Activated CD4-positive, alpha-beta memory T cell treated with anti-CD3 and anti-CD28 coated beads, Interleukin-2, amount 10 ng/mL, durations not matched to agents 7 days and 5 days (primary cell): ENCODE measurements at regions not wholly inside any gene's neighbourhood (a gene's known extent, or its start where the extent isn't known, plus 50 kb on each side); places are given as distances from the start of the nearest gene placed in this dataset.

ENCODE experiments used
- CTCF ChIA-PET: fragments of 350-600 bp; sonication (Branson Sonifier 250); formaldehyde crosslinking; loops from one replicate; lab custom pipeline; 2021; ENCODE audit warnings: antibody characterized with exemption, inconsistent platforms; lab: Charles Lee
- POLR2A ChIA-PET: fragments of 350-600 bp; sonication (Branson Sonifier 250); formaldehyde crosslinking; loops from one replicate; lab custom pipeline; 2021; ENCODE audit warnings: antibody characterized with exemption; lab: Charles Lee
- DNase-seq: peaks from one replicate; pipeline ENCODE4 v3.0.0-alpha.2; 2020
- H3K27ac Mint-ChIP-seq: one replicate; pipeline ENCODE4 v1.8.0; 2021; ENCODE audit warnings: mild to moderate bottlenecking, mixed read lengths
- H3K27me3 Mint-ChIP-seq: one replicate; pipeline ENCODE4 v1.8.0; 2021; ENCODE audit warnings: mixed read lengths
- H3K36me3 Mint-ChIP-seq: one replicate; pipeline ENCODE4 v1.8.0; 2021; ENCODE audit warnings: low read depth, mixed read lengths
- H3K4me1 Mint-ChIP-seq: one replicate; pipeline ENCODE4 v1.8.0; 2021; ENCODE audit warnings: mixed read lengths
- H3K4me3 Mint-ChIP-seq: one replicate; pipeline ENCODE4 v1.8.0; 2021; ENCODE audit warnings: mild to moderate bottlenecking, mixed read lengths
- H3K9me3 Mint-ChIP-seq: one replicate; pipeline ENCODE4 v1.8.0; 2021; ENCODE audit warnings: mixed read lengths

DNA sequence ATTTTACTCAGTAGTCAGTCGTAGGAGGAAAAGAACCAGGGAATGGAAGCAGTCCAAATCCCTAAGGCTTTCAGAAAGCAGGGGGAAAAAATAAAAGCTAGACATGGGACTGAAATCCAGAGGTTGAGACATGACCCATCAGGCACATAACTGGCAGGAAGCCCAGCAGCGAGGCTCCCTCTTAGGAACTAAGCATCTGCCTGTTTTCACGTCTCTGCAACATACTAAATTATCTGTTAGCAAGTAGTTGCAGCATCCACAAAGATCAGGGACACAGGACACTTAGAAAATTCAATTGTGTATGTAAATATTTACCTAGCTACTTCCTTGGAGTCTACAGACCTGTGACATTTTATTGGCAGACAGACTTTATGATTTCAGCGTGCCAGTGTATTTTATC is 118.0 kb upstream of the EDNRA start:
- no peak for DNase-seq
- POLR2A ChIA-PET: no interaction called here

DNA sequence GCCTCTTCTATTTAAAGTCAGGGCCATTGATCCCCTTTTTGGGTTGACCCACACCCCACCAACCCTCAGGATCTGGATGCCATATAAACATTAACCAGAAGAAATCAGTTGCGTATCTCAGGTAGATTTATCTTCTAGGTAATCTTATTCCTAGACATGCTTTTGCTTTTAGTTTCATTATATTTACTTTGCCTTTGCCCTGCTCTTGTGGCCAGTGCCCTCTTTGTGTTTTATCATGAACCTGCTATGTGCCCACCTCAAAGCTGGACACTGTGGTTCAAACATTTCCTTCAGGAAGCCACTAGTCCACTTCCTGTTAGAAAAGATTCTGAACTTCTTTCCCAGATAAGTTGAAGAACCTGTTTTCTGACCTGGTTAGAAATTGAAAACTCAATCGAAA is 117.4 kb upstream of the EDNRA start:
- Mint-ChIP-seq H3K9me3 (no peaks in the 10 kb centered on the region), H3K36me3 (no peaks in the 10 kb centered on the region), H3K27ac (no peak overlapping the region), H3K4me3 (no peak overlapping the region), H3K27me3 (no peaks in the 10 kb centered on the region), H3K4me1 (no peaks in the 10 kb centered on the region)
- POLR2A ChIA-PET: no interaction called here
- CTCF ChIA-PET: no interaction called here
- DNase-seq: no peak

More for the DNA sequence above, 118.0 kb upstream of the EDNRA start:
- Mint-ChIP-seq H3K36me3 (no peaks in the 10 kb centered on the region), H3K4me3 (no peak overlapping the region), H3K9me3 (no peaks in the 10 kb centered on the region), H3K4me1 (no peaks in the 10 kb centered on the region), H3K27me3 (no peaks in the 10 kb centered on the region), H3K27ac (no peak overlapping the region)
- CTCF ChIA-PET: no interaction called here

DNA sequence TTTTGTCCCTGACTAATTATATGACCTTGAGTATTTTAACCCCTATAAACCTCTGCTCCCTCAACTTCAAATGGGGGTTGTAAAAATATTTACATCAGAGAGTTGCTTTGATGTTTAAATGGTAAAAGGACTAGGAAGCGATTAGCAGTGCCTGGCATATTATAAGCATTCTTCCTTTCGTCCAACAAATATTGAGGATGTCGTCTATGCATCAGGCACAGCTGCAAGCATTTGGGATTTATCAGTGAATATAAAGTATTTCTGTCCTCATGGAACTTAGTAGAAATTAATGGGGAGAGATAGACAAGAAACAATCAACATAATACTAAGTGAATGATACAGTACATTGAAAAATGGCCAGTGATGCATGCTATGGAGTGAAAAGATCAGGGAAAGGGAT is 115.5 kb upstream of the EDNRA start:
- POLR2A ChIA-PET: no interaction called here
- no peaks in the 10 kb centered on the region for H3K36me3 Mint-ChIP-seq
- H3K27ac Mint-ChIP-seq: no peak overlapping the region
- CTCF ChIA-PET: no interaction called here
- no peaks in the 10 kb centered on the region for H3K27me3 Mint-ChIP-seq
- H3K4me3 Mint-ChIP-seq: no peak overlapping the region
- H3K9me3 Mint-ChIP-seq: no peaks in the 10 kb centered on the region
- no peak for DNase-seq
- H3K4me1 Mint-ChIP-seq: no peaks in the 10 kb centered on the region

DNA sequence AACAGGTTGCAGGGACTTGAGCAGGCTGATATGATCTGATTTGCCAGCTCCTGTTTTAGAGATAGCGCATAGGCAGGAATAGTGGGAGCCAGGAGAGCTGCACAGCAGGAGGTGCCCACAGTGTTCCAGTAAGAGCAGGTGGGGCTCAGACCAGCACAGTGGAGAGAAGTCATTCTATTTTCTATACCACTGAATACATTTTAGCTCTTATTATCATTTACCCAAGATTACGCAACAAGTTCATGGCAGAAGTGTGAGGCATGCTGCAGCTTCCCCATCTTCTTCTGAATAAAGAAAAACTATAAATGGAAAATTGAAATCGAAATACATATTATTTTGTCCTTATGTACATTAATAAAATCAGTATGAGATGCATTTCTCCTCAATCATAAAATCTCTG is 114.7 kb upstream of the EDNRA start:
- no peak for DNase-seq
- ChIA-PET CTCF (interaction anchor here (0.8 kb wide), 1 partner anchor 205 kb away, joined by 4 read pairs; no protein-coding TSS in a partner anchor), POLR2A (no interaction called here)
- H3K9me3 Mint-ChIP-seq: no peaks in the 10 kb centered on the region
- H3K4me3 Mint-ChIP-seq: no peak overlapping the region
- H3K36me3 Mint-ChIP-seq: no peaks in the 10 kb centered on the region
- no peak overlapping the region for H3K27ac Mint-ChIP-seq
- no peaks in the 10 kb centered on the region for H3K4me1 Mint-ChIP-seq
- no peaks in the 10 kb centered on the region for H3K27me3 Mint-ChIP-seq

DNA sequence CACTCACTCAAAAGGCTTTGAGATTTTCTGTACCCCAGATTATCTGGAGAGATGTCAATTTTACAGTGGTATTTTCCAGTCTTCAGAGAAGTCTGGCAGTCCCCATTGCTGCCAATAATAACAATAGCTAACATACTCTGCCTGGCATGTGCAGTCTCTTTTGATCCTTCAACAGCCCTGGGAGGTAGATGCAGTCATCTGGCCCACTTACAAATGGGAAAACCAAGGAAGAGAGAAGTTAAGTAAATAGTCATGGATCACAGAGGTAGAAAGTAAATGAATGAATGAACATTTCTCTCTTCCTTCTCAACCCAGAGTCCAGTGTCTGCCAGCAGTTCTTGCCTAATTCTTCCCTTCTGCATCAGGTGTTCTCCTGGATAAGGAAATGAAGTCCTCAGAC is 113.0 kb upstream of the EDNRA start:
- CTCF ChIA-PET: no interaction called here
- H3K27ac Mint-ChIP-seq: no peak overlapping the region
- POLR2A ChIA-PET: no interaction called here
- H3K27me3 Mint-ChIP-seq: no peaks in the 10 kb centered on the region
- no peaks in the 10 kb centered on the region for H3K36me3 Mint-ChIP-seq
- H3K4me1 Mint-ChIP-seq: no peaks in the 10 kb centered on the region
- no peaks in the 10 kb centered on the region for H3K9me3 Mint-ChIP-seq
- no peak for DNase-seq
- no peak overlapping the region for H3K4me3 Mint-ChIP-seq

DNA sequence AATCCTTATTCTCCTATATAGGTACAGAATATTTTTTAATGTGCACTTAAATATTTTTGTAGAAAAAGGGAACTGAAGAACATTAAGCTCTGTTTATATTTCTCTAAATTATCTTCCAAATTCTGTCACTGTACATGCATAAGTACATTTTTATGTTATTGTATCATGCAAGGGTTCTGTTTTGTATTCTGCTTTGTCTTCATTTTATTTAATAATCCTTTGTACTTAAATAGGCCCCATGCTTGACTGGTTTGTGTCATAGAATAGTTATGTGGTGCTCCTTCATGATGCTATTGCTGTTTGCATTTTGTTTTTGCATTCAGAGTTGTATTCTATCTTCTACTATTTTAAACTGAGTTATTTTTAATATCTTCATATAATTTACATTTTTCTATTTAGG is 111.9 kb upstream of the EDNRA start:
- no peaks in the 10 kb centered on the region for H3K4me1 Mint-ChIP-seq
- no peaks in the 10 kb centered on the region for H3K36me3 Mint-ChIP-seq
- DNase-seq: no peak
- no peaks in the 10 kb centered on the region for H3K27me3 Mint-ChIP-seq
- no peak overlapping the region for H3K4me3 Mint-ChIP-seq
- H3K9me3 Mint-ChIP-seq: no peaks in the 10 kb centered on the region
- POLR2A ChIA-PET: no interaction called here
- CTCF ChIA-PET: no interaction called here
- H3K27ac Mint-ChIP-seq: no peak overlapping the region

DNA sequence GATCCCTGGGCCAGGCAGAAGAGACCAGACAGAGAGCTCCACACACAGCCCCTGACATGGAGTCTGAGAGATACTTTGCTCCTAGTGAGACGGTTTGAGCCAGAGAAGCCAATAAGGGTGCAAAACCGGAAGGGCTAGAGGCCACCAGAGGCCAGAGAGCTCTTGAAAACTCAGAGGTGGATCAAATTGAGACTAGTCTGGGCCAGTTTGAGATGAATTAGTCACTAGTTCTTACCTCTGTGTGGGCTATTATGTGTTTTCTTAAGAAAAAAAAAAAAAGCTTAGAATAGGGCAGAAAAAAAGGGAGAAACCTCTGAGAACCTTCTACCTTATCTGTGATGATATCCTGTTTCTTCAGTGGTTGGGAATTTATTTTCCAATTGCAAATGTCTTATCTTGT is 110.4 kb upstream of the EDNRA start:
- Mint-ChIP-seq H3K9me3 (no peaks in the 10 kb centered on the region), H3K4me3 (no peak overlapping the region), H3K36me3 (no peaks in the 10 kb centered on the region), H3K27me3 (no peaks in the 10 kb centered on the region), H3K27ac (no peak overlapping the region), H3K4me1 (no peaks in the 10 kb centered on the region)
- DNase-seq: no peak
- ChIA-PET CTCF (no interaction called here), POLR2A (no interaction called here)

DNA sequence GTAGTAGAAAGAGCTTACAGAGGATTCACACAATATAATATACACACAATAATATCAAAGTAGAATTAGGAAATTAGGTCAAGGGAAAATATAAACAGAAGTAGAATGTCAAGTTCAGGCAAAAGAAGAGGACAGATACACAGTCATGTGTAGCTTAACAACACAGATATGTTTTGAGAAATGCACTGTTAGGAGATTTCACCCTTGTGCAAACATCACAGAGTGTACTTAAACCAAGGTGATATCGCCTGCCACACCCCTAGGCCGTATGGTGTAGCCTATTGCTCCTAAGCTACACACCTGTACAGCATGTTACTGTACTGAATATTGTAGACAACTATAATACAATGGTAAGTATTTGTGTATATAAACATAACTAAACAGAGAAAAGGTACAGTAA is 110.0 kb upstream of the EDNRA start:
- DNase-seq: no peak
- CTCF ChIA-PET: no interaction called here
- no peaks in the 10 kb centered on the region for H3K36me3 Mint-ChIP-seq
- H3K4me1 Mint-ChIP-seq: no peaks in the 10 kb centered on the region
- H3K27ac Mint-ChIP-seq: no peak overlapping the region
- no peaks in the 10 kb centered on the region for H3K9me3 Mint-ChIP-seq
- POLR2A ChIA-PET: no interaction called here
- H3K4me3 Mint-ChIP-seq: no peak overlapping the region
- no peaks in the 10 kb centered on the region for H3K27me3 Mint-ChIP-seq

DNA sequence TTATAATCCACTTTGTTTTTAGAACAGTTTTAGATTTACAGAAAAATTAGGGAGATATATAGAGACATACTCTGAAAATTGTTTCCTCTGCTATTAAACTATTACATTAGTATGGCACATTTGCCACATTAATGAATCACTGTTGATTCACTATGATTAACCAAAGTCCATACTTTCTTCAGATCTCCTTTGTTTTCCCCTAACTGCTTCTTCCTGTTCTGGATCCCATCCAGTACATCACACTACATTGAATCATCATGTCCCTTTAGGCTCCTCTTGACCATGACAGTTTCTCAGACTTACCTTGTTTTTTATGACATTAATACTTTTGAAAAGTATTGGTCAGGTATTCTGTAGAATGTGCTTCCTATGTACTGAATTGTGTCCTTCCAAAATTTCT is 109.2 kb upstream of the EDNRA start:
- no peaks in the 10 kb centered on the region for H3K27me3 Mint-ChIP-seq
- no peaks in the 10 kb centered on the region for H3K4me1 Mint-ChIP-seq
- no peaks in the 10 kb centered on the region for H3K9me3 Mint-ChIP-seq
- POLR2A ChIA-PET: no interaction called here
- H3K27ac Mint-ChIP-seq: no peak overlapping the region
- no peak overlapping the region for H3K4me3 Mint-ChIP-seq
- no peak for DNase-seq
- CTCF ChIA-PET: no interaction called here
- no peaks in the 10 kb centered on the region for H3K36me3 Mint-ChIP-seq

DNA sequence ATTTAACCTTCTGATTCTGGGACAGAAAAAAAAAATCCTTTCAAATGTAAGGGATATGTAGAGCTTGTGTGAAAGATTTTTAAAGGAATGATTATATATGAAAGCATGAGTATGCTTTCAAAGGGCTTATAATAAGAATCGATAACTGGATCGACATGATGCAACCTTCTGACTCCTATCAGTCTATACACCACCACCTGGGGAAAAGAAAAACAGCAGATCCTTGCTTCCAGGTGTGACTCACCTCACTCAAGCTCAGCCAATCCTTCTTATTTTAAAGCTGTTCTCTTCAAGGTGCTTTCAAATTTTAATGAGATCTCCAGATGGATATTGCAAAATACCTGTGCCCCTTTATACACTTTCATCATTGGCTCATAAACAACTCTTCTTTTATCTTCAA is 102.1 kb upstream of the EDNRA start:
- Mint-ChIP-seq H3K4me3 (no peak overlapping the region), H3K36me3 (no peaks in the 10 kb centered on the region), H3K4me1 (no peaks in the 10 kb centered on the region), H3K9me3 (no peaks in the 10 kb centered on the region), H3K27me3 (no peaks in the 10 kb centered on the region), H3K27ac (no peak overlapping the region)
- ChIA-PET POLR2A (no interaction called here), CTCF (no interaction called here)
- DNase-seq: no peak

DNA sequence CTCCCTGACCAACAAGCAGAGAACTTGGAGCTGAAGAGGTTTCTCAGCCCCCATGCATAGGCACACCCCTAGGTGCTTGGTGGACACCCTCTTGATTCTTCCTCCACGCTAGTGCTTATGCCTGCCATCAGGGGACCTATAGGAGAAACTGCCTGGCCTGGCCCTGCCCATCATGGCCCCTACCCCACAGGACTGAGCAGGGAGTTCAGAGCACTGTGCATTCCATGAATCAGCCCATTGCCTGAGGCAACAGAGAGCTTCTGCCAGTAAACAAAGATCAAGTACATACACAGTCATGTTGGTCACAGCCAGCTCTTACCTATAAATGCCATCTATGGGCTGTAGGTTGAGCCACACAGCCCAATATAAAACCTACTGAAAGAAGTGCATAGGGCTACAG is 99.1 kb upstream of the EDNRA start:
- Mint-ChIP-seq H3K4me3 (no peak overlapping the region), H3K4me1 (no peaks in the 10 kb centered on the region), H3K36me3 (no peaks in the 10 kb centered on the region), H3K27me3 (no peaks in the 10 kb centered on the region), H3K9me3 (no peaks in the 10 kb centered on the region), H3K27ac (no peak overlapping the region)
- no peak for DNase-seq
- POLR2A ChIA-PET: no interaction called here
- CTCF ChIA-PET: no interaction called here

DNA sequence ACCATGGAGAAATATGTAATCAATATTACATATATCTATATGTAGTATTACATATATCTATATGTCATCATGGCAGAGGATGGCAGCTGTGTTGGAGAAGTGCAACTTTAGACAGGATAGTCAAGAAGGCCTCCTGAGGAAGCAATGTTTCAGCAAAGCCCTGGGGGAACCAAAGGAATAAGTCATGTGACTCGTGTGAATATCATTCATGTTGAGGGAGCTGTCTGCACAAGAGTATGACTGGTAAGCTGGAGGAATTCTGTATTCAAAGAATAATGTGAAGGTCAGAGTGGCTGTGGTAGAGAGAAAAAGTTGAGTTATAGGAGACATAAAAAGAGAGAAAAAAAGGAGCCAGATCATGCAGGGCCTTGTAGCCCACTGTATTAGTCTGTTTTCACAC is 92.9 kb upstream of the EDNRA start:
- Mint-ChIP-seq H3K9me3 (no peaks in the 10 kb centered on the region), H3K27ac (no peak overlapping the region), H3K36me3 (no peaks in the 10 kb centered on the region), H3K4me1 (no peaks in the 10 kb centered on the region), H3K4me3 (no peak overlapping the region), H3K27me3 (no peaks in the 10 kb centered on the region)
- ChIA-PET POLR2A (no interaction called here), CTCF (no interaction called here)
- no peak for DNase-seq

DNA sequence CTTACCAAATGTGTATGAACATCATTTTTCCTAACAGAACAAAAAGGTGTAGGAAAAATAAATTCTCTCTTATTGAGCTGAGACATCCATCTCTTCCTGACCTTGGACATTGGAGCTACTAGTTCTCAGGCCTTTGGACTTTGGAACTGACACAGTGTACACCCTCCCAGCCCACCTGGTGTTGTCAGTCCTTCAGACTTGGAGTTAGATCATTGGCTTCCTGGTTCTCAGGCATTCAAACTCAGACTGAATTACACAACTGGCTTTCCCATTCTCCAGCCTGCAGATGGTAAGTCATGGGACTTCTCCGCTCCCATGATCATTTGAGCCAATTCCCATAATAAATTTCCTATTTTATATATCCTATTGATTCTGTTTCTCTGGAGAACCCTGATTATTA is 84.8 kb upstream of the EDNRA start:
- no peaks in the 10 kb centered on the region for H3K36me3 Mint-ChIP-seq
- H3K9me3 Mint-ChIP-seq: no peaks in the 10 kb centered on the region
- no peak overlapping the region for H3K4me3 Mint-ChIP-seq
- CTCF ChIA-PET: no interaction called here
- no peak overlapping the region for H3K27ac Mint-ChIP-seq
- POLR2A ChIA-PET: no interaction called here
- no peaks in the 10 kb centered on the region for H3K4me1 Mint-ChIP-seq
- no peaks in the 10 kb centered on the region for H3K27me3 Mint-ChIP-seq
- DNase-seq: no peak

DNA sequence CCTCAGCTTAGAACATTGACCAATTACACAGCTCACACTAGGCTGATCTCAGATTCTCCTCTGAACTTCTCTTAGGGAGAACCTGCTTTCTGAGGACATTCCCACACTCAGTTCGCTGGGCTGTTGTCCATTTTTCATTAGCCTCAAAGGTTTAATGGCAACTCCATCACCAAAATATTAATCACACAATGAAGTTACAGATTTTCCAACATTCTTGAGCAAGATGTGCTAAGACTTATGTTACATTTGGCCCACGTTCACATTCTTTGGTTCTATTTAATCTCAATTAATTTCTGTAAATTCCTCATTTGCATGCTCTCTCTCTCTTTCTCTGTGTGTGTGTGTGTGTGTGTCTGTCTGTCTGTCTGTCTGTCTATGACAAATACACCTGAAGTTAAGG is 82.3 kb upstream of the EDNRA start:
- no peaks in the 10 kb centered on the region for H3K27me3 Mint-ChIP-seq
- no peaks in the 10 kb centered on the region for H3K4me1 Mint-ChIP-seq
- ChIA-PET POLR2A (no interaction called here), CTCF (no interaction called here)
- no peaks in the 10 kb centered on the region for H3K9me3 Mint-ChIP-seq
- H3K36me3 Mint-ChIP-seq: no peaks in the 10 kb centered on the region
- no peak overlapping the region for H3K4me3 Mint-ChIP-seq
- DNase-seq: no peak
- no peak overlapping the region for H3K27ac Mint-ChIP-seq

DNA sequence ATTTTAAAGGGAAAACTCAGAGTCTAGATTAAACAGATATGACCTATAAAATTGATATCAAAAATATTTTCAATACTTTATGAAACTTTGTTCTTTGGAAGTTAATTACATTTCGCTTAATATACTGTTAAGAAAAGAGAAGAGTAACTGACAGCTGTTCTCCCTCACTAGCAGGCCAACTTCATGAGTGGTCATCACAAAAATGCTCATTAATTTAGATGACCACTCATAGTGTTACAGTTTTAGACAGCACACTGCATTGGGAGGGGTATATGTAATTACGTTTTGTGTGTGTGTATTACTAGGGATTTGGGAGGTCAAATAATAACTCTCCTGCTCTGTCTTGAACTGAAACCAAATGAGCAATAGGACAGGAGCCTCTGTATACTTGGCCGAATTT is 80.2 kb upstream of the EDNRA start:
- H3K4me1 Mint-ChIP-seq: no peaks in the 10 kb centered on the region
- H3K4me3 Mint-ChIP-seq: no peak overlapping the region
- no peaks in the 10 kb centered on the region for H3K36me3 Mint-ChIP-seq
- DNase-seq: no peak
- ChIA-PET POLR2A (no interaction called here), CTCF (no interaction called here)
- no peaks in the 10 kb centered on the region for H3K9me3 Mint-ChIP-seq
- no peaks in the 10 kb centered on the region for H3K27me3 Mint-ChIP-seq
- no peak overlapping the region for H3K27ac Mint-ChIP-seq
